ENCODE measurements at regions not wholly inside any gene's neighbourhood (a gene's known extent, or its start where the extent isn't known, plus 50 kb on each side); places are given as distances from the start of the nearest gene placed in this dataset.

GRCh38 chr11:110779108-110779507 lies 66.9 kb upstream of the ARHGAP20 start:
- Histone ChIP-seq H4K91ac (ENCODE audit: insufficient read length, low read depth, low read length) (no peak overlapping the region), H4K20me1 (ENCODE audit: control insufficient read depth, insufficient read depth, insufficient read length) (no peaks in the 10 kb centered on the region), H2BK5ac (ENCODE audit: insufficient read length, low read length) (no peak overlapping the region), H3T11ph (ENCODE audit: low read length) (no peak overlapping the region), H3K4me2 (ENCODE audit: insufficient read depth, insufficient read length, low read length) (no peak overlapping the region), H2BK12ac (ENCODE audit: insufficient read length, low read depth, low read length) (no peak overlapping the region), H3K56ac (ENCODE audit: insufficient read length, low read depth, low read length) (no peak overlapping the region), H3K79me1 (ENCODE audit: insufficient read depth, low read depth, low read length, poor library complexity, severe bottlenecking) (no peaks in the 10 kb centered on the region), H2AK5ac (ENCODE audit: insufficient read length, low read length) (no peak overlapping the region), H3K14ac (ENCODE audit: insufficient read depth, low read length) (no peak overlapping the region), H3K9me3 (ENCODE audit: control insufficient read depth, low read depth, low read length) (no peaks in the 10 kb centered on the region), H3K18ac (ENCODE audit: insufficient read length, low read depth, low read length) (no peak overlapping the region), H3K4me1 (ENCODE audit: insufficient read depth, low read length) (no peaks in the 10 kb centered on the region), H3K23ac (ENCODE audit: insufficient read length, low read depth, low read length) (no peak overlapping the region), H2BK120ac (ENCODE audit: low read depth, low read length, poor library complexity, severe bottlenecking) (no peak overlapping the region), H3K79me2 (ENCODE audit: insufficient read depth, low read length) (no peaks in the 10 kb centered on the region), H3K27me3 (ENCODE audit: insufficient read depth, low read length) (no peaks in the 10 kb centered on the region), H3K9ac (ENCODE audit: extremely low read depth, insufficient read length, low read length) (no peak overlapping the region), H2AFZ (ENCODE audit: low read length) (no peak overlapping the region), H3K23me2 (ENCODE audit: insufficient read length, low read depth, low read length, poor library complexity, severe bottlenecking) (no peaks in the 10 kb centered on the region), H4K8ac (replicated peaks; ENCODE audit: insufficient read length, low read depth, low read length) (no peak overlapping the region), H3K4ac (ENCODE audit: low read depth, low read length) (no peak overlapping the region), H4K5ac (ENCODE audit: insufficient read length, low read depth, low read length) (no peak overlapping the region), H2BK15ac (ENCODE audit: low read depth, low read length) (no peak overlapping the region), H2BK20ac (ENCODE audit: low read depth, low read length, poor library complexity, severe bottlenecking) (no peak overlapping the region), H3K27ac (ENCODE audit: insufficient read length, low read depth, low read length) (no peak overlapping the region)
- Mint-ChIP-seq H3K36me3 (ENCODE audit: insufficient read depth in 1 of 3, low read depth in 3 of 3) (peaks cover 0 to 4% (median 0%) of the 10 kb centered on the region in 3 experiments; a peak in 1 of 7 replicates), H3K9me3 (peaks cover 0 to 2% of the 10 kb centered on the region in 2 experiments; a peak in 2 of 5 replicates), H3K4me1 (no peaks in the 10 kb centered on the region), H3K4me3 (no peak overlapping the region), H3K27ac (no peak overlapping the region), H3K27me3 (ENCODE audit: low read depth) (no peaks in the 10 kb centered on the region)
- no CpG with 5 or more reads among the region's 3 CpGs for WGBS (ENCODE audit: extremely low coverage, insufficient read length, low lambda C conversion rate)
- no peak for DNase-seq
- TF ChIP-seq CTCF (conservative IDR thresholded peaks at IDR 0.05): no peak
